Mammary epithelial cell (primary cell): ENCODE measurements at regions not wholly inside any gene's neighbourhood (a gene's known extent, or its start where the extent isn't known, plus 50 kb on each side); places are given as distances from the start of the nearest gene placed in this dataset.

Experiments used
- CTCF ChIP-seq, 2 donors: IDR thresholded peaks in 1 of 2; conservative IDR thresholded peaks in 1 of 2; 2 replicates each; pipeline ENCODE4 v1.5.1; 2011 to 2012; ENCODE audit warnings: inconsistent platforms in 2 of 2, low read length in 2 of 2, mild to moderate bottlenecking in 2 of 2, control low read depth in 1 of 2, low read depth in 1 of 2; ENCODE audit not compliant: insufficient read depth in 1 of 2; ENCODE audit errors: extremely low read depth in 1 of 2
- EZH2 ChIP-seq: IDR thresholded peaks from 2 replicates; pipeline ENCODE4 v1.6.1; 2012; ENCODE audit warnings: low read length, inconsistent platforms, borderline replicate concordance

- TF ChIP-seq CTCF (conservative IDR thresholded peaks at IDR 0.05 in 1 of 2, IDR thresholded peaks at IDR 0.05 in 1 of 2; ENCODE audit: extremely low read depth in 1 of 2, insufficient read depth in 1 of 2, low read depth in 1 of 2, low read length in 2 of 2) (no peak), EZH2 (no peak)
Measured at GRCh38 chr5:60086583-60086982, 193.1 kb upstream of the PDE4D start.
